ENCODE measurements at regions not wholly inside any gene's neighbourhood (a gene's known extent, or its start where the extent isn't known, plus 50 kb on each side); places are given as distances from the start of the nearest gene placed in this dataset.

DNA sequence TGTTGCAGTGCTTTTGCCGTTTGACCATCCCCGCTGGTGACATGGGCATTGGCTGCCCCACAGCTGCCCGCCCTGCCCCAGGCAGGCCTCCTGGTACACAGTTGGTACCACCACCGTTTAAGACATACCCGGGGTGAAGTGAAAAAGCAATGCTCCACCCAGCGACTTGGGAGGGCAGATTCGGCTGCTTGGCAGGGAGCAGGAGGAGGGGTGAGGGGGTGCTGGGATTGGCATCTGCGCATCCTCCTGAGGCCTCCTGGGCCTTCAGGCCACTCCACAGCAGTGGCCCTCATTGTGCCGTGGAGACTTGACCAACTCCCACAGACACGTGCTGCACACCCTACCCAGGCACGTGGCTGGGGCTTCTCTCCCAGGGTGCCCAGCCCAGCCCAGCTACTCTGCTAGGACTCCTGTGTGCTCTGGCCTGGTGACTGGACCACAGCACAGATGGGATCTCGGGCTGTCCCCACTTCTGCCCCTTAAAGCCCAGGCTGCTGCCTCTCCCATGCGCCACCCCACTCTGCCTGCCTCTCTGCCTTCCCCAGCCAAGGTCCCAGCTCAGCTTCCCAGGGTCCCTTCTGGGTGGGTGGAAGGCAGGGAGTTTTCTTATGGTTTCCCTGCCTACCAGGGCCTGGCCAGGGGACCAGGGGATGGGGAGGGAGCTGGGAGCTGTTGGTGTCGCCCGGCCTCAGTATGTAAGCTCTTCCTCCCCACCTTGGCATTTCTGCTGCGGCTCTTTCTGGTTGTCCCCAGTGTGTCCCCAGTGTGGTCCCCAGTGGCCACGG lies 157.0 kb upstream of the HS6ST1 start:
- DNase-seq: no peak

DNA sequence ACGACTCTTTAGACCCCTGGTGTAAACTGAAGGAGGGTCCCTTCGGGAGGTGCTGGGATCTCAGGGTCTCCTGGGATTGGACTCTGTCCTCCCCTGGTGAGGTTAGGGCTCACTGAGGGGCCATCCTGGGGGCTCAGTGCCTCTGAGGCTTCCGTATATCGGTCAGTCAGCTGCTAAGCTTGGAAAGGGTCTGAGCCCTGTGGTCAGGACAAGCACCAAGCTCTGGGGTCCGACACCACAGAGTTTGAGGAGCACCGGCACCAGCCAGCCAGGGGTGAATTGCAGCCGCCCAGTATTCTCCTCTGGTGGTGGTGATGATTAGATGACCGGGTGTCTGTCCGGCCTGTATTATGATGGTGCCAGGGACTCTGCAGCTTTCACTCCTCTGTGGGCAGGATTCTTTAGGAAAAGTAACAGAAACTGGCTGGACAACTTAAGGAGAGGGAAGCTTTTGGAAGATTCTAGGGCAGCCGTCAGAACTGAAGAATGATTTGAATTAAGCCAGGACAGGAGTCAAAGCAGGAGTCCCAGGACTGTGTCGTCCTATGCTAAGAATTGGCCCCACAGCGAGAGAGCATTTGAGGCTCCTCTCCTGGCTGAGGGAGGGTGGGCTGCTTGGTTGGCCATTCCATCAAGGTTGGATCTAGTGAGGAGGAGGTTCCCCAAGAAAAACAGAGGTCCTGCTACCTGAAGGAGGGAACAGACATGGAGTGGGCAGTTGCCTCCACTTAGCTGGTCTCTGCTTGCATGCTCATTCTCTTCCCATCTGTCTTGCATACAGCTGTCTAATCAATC lies 158.6 kb upstream of the HS6ST1 start:
- no peak for DNase-seq

DNA sequence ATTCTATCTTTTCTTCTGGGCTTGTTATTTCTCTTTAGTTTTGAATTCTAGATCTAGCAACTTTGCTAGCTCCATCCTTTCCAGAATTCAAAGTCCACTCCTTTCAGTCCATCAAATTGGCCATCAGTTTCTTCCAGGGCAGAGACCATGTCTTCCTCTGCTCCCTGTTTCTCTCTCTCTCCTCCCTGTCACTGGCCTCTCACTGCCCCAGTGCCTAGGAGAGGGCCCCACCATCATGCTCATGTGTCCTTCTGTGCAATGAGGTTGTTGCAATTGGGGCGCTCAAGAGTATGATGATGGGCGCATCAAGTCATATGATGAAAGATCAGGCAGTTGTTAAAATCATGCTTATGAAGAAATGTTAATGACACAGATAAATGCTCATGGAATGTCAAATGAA lies 159.2 kb upstream of the HS6ST1 start:
- no peak for DNase-seq

DNA sequence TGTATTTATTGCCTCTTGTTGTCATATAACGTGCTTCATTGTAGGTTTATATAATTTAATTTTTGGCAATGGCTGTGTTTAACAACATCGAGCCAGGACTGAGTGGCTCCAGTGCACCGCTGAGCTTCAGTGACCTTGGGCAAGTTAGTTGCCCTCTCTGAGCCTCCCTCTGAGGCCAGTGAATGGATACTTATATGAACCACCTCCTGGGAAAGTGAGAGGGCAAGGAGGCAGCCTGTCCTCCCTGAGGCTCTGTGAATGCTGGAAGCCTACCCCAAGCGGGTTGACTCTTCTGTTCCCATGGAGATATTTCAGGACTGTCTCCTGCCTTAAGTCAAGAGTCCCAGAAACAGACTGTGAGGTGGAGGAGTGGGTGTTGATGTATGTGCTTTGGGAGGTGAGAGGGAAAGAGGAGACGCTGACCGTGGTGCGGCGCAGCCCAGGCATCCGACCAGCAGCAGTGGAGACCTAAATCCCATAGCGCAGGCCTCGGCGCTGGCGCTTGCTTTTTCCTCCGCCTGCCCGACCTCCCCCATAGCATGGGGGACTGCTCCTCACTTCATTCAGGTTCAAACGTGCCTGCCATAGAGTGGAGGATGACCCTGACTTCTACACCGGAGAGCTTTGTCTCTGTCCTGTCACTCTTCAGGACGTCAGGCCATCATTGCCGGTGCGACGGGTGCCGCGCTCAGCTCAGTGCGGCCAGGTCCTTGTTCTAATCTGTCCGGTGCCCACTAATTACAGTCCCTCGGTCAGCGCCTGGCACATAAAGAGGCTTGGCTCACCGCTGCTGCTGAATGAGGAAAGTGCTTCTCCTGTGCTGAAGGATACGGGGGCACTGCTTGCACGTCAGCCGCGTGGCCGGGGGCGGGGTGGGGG lies 167.3 kb upstream of the HS6ST1 start:
- DNase-seq: no peak

DNA sequence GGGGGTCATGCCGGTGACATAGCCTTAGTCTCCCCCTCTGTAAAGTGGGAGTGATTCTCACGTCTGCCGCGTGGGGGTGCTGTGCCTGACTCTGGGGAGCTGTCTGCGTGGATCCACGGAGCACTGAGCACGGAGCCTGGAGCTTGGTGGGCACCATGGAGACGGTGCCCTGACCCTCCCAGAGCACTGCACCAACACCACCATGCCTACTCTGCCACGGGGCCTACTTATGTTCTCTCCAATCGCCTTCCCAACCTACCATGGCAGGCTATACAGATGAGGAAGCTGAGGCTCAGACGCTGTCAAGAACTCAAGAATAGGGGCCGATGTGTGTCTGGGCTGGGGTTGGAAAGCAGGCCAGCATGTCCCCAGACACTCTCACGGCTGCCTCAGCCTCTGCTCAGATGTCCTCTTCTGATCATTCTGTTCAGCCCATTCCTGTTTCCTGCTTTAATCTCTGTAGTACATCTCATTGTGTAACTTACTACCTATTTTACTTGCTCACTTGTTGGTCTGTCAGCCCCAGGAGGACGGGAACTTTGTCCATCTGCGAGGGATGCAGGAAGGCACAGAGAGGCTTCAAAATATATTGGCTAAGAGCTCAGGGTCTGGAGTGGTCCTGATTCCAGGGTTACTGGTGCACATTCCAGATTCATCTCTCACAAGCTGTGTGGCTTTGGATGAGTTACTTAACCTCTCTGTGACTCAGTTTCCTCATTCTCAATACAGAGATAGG lies 168.1 kb upstream of the HS6ST1 start:
- DNase-seq: no peak

DNA sequence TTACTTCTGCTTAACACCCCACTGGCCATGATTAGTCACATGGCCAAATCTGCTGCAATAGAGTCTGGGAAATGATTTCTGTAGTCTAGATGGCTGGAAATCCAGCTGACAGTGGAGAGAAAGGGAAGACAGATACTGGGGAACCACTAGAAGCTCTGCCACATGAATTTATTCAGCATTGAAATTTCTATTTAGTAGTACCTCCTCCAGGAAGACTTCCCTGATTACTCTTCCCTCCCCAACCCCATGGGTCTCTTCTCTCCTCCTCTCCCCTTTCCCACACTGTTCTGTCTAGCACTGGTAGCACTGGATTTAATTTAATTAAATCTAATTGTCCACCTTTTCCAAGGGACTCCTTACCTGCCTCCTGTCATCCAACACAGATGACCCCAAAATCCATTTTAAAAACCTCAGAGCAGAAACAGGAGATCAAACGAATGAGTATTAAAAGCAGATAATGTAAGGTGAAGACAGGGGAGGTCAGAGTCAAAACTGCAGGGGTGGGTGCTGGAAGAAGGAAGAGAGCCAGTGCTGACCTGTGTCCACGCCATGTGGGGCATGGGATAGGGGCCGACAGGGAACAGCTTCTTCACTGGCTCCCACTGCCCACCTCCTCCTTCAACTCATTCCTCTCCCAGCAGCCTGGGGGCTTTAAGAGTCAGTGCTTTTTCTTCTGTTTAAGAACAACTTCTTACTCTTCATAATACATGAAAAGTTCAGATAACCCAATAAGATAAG lies 169.2 kb upstream of the HS6ST1 start:
- no peak for DNase-seq

DNA sequence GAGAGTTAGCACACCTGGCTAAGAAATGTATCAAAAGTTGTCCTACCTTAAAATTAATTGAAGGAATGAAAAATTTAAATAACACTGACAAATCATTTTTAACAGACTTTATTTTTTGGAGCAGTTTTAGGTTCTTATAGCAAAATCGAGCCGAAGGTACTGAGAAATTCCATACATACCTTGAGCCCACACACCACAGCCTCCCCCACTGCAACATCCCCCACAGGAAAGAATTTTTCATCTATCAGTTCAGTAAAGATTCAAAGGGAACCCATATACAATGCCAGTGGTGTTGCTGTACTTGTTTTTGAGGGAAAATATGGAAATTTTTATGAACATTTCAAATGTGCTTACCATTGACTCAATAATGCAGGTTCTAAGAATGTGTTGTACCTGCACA lies 169.8 kb upstream of the HS6ST1 start:
- no peak for DNase-seq

DNA sequence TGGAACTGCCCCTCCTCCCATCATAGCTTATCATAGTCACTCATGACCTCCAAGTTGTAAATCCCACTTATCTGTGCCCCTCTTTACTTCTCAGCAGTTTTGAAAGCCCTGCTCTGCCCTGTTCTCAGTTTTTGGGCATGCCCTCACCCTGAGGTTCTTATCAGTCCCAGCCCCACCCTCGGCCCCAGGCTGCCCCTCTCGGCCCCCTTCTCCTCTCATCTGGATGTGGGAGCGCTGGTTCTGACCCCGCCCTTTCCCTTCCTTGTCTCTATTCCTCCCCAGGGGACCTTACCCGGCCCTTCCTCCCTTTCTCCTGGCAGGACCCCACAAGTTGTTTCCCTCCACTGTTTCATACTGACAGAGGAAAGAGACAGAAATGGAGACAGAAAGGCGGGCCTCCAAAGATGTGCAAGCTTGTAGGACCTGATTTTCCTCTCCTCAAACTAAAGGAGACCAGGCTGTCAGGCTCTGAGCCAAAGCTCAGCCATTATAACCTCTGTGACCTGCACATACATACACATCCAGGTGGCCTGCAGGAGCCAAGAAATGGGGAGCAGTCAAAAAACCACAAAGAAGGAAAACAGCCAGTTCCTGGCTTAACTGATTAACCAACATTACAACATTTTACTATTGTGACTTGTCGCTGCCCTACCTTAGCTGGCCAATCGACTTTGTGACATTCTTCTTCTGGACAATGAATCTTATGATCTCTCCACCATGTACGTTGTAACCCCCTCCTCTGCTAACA lies 171.0 kb upstream of the HS6ST1 start:
- no peak for DNase-seq

DNA sequence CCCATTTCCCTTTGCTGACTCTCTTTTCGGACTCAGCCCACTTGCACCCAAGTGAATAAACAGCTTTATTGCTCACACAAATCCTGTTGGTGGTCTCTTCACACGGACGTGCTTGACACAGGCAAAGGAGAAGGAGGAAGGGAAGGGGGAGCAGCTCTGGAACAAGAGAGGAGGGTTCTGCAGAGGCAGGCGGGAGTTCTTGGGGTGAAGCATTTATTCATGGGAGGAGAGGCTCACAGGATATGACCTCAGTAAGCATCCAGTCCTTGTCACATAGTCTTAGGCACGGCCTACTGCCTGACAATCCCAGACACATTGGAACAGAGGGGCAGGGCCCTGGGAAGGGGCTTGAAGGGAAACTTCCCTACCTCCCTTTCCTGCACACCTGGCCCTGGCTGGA lies 171.7 kb upstream of the HS6ST1 start:
- DNase-seq: no peak

DNA sequence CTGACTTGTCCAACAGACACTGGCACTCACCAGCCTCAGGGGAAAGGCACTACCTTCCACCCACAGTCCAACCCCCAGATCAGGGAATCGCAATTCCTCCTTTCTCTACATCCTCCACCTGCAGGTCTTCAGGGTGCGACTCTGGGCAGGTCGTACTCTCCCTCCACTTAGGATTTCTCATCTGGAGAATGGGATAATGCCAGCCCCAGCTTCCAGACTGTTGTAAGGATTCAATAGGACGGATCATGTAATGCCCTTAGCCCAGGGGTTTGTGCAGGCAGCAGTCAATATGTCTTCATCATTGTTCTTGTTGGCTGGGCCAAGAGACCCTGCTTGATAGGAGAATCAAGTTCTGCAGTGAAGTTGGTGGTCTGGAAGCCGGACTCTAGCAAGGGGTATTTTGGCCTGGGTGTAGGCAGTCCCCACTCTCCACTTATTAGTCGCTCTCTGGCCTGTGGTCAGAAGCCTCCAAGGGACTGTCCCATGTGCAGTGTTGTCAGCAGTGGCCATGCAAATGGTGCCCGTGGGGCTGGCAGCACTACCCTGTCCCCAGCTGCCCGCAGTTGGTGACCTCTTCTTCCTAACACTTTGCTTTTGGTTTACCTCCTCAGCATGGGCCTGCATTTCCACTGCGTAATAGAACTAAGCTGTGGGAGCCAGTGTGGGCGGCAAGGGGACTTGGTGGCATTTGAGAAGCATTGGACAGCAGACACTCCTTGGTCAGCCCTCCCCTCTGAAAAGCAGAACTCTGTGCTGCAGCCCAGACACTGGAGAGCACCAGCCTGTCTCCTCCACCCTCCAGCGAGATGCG lies 172.4 kb upstream of the HS6ST1 start:
- DNase-seq: no peak

DNA sequence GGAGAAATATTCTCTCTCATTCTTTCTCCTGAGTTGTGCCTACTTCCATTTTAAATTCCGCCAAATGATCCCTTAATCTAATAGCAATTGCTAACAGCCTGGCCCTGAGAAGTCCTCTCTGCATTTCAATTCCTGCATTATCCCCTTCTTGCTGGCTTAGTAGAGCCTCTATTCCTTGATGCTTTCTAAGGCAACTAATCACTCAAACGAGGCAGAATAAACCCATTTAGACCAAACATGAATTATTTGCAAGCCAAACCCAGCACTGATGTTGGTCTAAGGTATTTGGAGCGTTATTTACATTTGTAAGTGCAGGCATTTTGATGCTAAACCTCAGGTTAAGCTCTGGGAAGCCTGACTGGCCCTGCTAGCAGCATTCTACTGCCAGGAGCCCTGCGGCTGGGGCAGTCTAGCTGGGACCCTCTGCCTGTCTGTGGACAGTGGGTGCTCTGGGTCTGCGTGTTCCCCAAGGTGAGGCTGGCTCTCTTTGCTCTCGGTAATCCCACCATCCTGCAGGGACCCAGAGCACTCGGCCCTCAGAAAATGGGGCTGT lies 173.1 kb upstream of the HS6ST1 start:
- no peak for DNase-seq

DNA sequence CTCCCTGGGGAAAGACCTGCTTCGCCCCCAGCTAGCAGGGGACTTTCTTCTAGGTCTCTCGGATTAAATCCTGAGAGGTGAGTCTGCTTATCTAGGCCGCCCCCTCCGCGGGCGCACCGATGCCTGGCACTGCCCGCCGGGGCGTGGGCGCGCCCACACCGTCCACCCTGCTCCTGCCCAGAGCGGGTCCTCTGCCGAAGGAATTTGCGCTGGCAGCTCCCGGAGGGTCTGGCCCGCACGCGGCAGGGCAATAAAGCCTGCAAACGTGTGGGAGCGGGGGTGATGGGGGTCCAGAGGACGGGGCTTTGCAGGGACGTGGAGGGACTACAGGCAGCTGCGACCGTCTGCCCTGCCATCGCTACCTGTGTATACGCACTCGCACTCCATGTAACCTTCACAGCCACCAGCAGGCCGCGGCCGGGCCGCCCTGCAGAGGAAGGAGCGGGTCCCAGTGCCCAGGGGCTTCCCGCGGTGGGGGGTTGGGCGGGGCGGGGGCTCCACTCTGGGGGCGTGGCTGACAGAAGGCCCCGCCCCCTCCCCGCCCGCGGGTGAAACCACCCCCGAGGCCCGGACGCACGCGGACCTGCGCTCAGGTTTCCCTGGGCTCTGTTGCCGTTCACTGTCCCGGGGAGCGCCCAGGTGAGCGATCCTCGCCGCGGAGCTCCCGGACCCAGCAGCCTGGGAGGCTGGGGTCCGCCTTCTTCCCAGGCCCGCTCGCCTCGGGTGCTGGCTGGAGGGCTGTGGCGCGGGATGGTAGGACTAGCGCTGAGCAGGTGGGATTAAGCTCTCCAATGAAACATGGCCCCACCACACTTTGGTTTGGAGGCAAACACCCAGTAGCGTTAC lies 174.5 kb upstream of the HS6ST1 start:
- DNase-seq: no peak

DNA sequence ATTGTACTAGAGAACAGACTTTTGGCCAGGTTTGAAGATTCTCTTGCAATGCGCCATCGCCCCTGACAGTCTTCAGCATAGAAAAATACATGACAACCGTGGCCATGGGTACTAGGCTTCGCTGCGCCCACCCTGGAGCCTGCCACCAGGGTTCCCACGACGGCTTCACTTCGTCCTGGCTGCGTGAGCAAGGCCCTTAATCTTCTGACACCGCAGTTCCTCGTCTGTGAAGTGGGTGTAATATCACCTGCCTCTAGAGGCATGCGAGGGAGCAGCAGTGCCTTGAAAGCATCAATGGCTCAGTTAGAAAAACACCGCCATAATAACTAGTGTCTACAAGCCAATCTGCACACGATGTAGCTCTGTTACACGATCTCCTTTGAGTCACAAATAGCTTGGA lies 175.2 kb upstream of the HS6ST1 start:
- DNase-seq: no peak

DNA sequence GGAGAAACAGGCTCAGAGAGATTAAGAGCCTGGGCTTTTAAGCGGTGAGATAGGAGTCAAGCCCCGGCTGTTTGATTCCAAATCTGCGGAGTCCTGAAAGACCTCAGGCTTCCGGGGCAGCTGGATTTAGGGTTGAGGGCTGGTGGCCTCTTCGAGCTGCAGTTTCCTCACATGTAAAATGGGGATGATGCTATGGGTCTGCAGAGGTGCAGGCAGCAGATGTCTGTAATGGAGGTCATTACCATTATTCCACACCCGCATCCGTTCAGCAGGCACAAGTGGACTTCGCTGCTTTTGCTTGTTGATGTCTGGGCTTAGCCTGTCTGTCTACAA lies 175.6 kb upstream of the HS6ST1 start:
- no peak for DNase-seq

DNA sequence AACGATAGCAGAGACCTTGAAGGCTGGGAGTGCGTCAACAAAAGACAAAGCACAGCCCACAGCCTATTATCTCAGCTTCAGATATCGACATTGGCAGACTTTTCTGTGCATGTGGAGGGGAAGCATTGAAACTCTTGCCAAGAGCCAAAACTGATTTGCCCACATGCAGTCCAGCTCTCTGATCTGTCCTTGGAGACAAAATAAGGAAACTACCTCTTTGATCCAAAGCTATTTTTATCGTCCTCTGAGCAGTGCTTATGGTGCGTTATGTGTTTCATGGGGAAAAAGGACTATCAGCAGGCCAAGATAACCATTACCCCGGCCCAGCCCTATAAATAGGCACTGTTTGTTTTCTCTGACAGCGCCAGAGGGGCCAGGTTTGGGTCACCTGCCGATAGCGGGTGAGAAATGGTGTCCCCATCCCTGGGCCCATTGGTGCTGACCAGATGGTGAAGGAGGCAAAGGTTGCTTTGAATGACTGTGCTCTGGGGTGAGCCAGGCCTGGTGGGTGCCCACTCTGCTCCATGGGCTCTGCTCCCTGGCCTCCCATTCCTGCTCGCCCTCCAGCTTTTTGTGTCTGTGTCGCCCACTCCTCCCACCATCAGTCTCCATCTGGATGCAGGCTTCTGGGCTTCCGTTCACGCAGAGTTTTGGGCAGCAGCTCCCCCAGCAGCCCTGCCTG lies 176.1 kb upstream of the HS6ST1 start:
- no peak for DNase-seq

DNA sequence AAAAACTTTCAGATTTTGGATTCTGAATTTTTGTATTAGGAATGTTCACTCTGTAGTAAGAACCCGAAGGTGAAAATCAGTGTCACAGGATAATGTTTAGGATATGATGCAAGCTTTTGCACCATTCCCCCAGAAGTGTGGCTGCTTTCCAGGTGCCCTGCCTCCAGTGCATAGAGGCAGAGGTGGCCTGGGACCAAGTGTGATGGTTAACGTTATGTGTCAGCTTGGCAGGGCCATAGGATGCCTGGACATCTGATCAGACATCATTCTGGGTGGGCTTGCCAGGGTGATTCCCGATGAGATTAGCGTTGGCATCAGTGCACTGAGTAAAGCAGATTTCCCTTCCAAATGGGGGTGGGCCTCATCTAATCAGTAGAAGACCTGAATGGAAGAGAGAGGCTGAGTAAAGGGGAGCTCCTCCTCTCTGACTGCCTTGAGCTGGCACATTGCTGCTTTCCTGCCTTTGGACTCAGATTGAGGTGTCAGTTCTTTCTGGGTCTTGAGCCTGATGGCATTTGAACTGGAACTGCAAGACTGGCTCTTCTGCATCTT lies 177.4 kb upstream of the HS6ST1 start:
- DNase-seq: no peak

DNA sequence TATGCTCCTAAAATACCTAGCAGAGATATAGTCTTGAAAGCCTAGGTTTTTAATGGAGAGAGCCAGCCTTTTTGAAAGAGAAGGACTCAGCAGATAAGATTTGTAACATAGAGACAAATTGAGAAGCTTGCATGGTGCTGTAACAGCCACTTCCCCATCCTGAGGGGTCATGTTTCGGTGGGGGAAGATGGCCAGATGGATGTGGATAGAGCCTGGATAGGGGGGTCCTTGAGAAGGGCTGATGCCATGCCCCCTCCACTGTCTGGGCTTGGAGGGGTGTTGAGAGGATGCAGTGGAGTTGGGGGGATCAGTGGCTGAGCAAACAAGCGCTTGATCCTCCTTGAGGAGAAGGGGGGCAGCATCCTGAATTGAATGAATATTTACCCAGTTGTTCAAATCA lies 178.0 kb upstream of the HS6ST1 start:
- no peak for DNase-seq

DNA sequence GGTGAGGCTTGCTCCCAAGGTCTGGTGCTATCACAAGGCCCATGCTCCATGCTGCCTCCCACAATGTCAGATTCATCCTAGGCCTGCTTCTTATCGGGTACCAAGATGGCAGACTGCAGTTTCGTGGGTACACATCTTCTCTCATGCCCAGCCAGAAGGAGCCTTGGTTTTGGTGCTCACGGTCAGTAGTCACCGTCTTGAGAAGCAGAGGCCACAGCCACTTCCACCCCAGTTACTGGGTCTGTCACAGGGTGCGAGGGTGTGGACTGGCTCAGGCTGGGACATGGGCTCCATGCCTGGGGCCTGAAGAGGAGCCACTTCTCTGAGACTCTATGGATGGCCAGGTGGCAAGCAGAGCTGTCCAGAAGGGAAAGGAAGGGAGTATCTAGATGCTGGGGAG lies 178.8 kb upstream of the HS6ST1 start:
- DNase-seq: no peak
